ENCODE measurements at regions not wholly inside any gene's neighbourhood (a gene's known extent, or its start where the extent isn't known, plus 50 kb on each side); places are given as distances from the start of the nearest gene placed in this dataset.

DNA sequence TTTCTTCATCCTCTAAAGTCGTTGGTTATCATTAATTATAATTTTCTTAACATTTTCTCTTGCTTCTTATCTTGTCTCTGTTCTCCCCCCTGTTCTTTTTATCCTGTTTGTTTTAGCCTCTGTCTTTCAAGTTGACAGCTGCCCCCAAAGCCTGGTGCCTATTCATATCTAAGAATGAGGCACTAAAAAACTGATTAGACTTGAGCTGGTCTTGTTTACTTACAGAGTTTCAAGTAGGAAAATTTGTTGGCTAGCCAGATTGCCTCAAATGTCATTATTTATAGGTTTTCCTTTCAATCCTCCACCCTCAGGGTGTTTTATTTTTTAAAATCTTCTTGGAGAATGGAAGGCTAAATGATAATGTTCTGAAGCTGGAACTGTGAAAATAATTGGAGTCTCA lies 236.0 kb downstream of the UTP18 start:
- DNase-seq = no peak

GRCh38 chr17:51499897-51500296 lies 239.6 kb downstream of the UTP18 start:
- DNase-seq = no peak

DNA sequence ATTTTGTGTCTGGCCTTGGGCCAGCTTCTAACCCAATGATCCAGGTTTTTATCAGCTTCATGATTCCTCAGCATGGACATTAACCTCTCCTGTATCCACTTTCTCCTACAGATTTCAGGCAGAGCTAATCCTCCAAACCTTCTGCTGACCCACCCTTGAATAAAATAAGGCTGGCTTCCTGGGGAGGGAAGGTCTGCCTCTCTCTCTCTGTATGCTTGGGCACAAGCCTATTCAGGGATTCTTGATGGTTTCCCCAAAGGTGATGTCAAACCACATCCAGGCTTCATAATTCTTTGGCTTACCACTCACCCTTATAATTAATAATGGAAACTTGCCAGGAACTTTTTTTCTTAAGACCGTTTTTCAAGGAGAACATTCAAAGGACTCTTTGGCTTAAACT lies 240.1 kb downstream of the UTP18 start:
- DNase-seq = no peak

- no peak for DNase-seq
Measured at GRCh38 chr17:51505450-51505849, 245.1 kb downstream of the UTP18 start.

DNA sequence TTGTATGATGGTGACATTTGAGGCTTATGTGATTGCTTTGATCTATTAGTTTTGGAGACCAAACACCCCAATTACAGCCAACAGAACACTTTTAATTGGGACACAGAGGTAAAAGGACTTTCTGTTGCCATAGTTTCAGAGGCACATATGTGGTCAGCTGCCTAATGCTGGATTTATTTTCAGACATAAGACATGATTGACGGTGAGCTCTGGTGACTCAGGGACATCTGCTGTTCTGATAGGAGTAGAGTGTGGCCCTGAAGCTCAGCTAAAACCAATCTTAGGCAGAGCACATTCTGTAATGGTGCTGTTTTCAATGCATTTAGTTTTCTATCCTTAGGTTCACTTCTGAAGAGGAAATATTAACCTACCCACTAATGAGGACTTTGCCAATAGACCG lies 247.1 kb downstream of the UTP18 start:
- no peak for DNase-seq

- DNase-seq = no peak
Measured at GRCh38 chr17:51508048-51508447, 247.7 kb downstream of the UTP18 start.

GRCh38 chr17:51510940-51511339 lies 250.6 kb downstream of the UTP18 start:
- DNase-seq = no peak

DNA sequence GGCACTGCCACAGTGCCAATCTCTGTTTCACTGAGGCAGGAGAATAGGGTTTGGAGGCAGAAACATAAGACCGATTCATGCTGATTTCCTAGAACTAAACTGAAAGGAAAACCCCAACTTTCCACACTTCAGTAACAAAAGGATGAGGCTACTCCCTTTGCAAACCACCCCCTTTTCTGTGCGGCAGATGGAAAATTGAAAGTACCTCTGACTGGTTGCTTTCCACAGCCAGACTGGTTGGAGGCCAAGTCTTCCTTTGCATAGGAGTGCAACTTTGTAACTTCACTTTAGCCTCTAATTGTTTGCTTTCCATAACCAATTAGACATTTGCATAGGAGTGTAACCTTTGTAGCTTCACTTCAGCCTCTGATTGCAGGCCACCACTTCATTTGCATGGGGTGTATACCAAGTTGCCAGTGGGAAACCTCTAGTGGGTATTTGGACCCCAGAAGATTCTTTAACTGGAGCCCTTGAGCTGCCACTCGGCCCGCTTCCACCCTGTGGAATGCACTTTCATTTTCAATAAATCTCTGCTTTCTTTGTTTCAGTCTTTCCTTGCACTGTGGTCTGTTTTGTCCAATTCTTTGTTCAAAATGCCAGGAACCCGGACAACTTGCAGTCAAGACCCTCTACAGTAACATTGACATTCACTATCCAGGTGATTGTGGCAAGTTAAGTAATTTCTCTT lies 252.0 kb downstream of the UTP18 start:
- DNase-seq = no peak

GRCh38 chr17:51516924-51517323 lies 256.6 kb downstream of the UTP18 start:
- DNase-seq = no peak

DNA sequence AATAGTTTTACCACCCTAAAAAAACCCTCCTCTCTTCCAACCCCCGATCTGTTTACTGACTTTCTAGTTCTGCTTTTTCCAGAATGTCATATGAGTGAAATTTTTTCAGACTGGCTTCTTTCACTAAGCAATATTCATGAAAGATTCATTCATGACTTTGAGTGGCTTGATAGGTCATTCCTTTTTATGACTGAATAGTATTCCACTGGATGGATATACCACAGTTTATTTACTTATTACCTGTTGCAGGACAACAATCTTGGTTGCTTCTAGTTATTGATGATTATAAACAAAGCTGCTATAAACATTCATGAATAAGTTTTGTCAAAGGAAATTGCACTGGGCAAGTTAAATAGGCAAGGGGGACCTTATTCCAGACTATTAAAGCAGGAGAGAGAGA lies 264.2 kb downstream of the UTP18 start:
- DNase-seq = no peak

DNA sequence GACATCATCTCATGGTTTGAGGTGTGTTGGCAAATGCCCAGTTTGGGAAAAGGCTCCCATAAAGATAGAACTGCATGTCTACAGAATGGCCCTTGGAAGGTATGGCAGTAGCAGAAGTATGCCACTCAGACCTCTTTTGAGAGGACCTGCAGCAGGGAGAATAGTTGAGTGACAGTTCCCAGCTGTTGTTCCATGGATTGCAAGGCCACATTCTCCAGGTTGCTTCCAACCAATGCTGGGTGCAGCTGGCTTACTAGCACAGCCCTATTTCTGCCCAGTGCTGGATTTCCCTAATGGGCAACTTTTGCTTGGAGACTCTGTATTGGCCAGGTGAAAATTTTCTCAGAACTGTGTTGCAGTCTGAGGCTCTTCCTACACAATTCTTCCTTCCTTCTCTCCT lies 266.2 kb downstream of the UTP18 start:
- DNase-seq = no peak

GRCh38 chr17:51527225-51527982 lies 267.1 kb downstream of the UTP18 start:
- no peak for DNase-seq

- no peak for DNase-seq
Measured at GRCh38 chr17:51528111-51528510, 267.8 kb downstream of the UTP18 start.

DNA sequence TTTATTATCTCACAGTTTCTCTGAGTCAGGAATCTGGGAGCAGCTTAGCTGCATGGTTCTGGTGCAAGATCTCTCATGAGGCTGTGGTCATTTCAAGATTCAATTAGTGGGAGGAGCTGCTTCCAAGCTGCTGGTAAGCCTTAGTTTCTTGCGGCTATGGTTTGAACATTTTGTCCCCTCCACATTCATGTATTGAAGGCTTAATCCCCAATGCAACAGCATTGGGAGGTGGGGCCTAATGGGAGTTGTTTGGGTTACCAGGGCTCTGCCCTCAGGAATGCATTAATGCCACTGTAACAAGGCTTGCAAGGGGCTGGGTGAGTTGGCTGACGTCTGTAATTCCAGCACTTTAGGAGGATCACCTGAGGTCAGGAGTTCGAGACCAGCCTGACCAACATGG lies 272.9 kb downstream of the UTP18 start:
- DNase-seq = no peak

GRCh38 chr17:51533821-51534220 lies 273.5 kb downstream of the UTP18 start:
- DNase-seq = no peak

- DNase-seq = no peak
Measured at GRCh38 chr17:51536627-51537026, 276.3 kb downstream of the UTP18 start.

DNA sequence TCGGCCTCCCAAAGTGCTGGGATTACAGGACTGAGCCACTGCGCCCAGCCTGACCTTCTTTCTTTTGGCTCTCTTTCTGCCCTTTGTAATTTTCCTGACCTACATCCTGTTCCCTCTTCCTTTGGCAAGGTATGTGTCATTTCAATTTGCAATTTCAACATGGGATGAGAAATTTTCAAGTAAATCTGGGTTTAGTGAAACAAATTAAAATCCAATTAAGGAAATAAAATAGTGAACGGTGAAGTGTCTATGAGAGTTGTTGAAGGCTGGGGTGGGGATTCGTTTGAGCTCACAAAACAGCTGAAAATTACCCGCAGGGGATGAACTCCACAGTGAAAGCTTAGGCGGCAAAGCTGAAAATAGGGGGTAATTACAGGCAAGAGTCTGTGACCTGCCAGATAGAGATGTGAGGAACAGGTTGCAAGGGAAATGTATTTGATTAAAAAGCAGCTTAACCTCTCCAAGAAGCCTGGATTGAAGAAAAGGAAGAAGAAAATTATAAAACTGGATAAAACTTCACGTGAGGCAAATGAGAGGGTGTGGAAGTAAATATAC lies 277.7 kb downstream of the UTP18 start:
- DNase-seq = no peak

DNA sequence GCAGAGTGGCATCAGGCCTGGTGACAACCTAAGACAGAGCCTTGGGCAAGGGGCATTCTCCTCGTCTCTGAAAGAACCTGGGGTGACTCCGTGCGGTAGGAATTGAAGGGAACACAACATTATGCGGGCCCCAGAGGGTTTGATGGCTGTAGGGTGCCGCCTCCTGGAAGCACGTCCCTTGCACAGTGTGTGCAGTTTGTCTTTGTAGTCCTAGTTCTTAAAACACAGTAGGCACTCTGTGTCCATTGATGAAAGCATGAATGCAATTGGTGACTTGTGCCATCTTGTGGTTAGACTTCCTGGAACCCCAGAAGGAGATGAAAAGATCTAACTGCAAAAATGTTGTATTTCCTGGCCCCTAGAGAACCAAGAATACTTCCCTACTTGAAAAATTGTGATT lies 279.8 kb downstream of the UTP18 start:
- no peak for DNase-seq

GRCh38 chr17:51541215-51541614 lies 280.9 kb downstream of the UTP18 start:
- no peak for DNase-seq

- no peak for DNase-seq
Measured at GRCh38 chr17:51546114-51546513, 285.8 kb downstream of the UTP18 start.

- DNase-seq = no peak
Measured at GRCh38 chr17:51548125-51548524, 287.8 kb downstream of the UTP18 start.

DNA sequence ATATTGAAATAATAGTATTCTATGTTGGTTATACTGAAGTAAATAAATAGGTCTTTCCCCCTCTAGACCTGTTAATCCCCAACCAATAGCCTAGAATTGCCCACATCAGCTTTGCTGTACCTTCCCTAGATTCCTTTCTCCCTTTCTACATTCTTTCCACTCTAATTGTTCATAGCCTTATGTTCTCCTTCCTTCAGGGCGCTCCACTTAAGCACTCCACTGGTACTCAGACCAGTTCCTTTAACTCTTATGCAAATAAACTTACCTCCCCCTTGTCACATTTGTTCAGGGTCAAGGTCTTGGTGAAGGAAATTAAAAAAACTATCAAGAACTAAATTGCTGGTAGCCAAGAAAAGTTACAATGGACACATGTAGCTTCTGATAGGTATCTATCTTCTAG lies 294.8 kb downstream of the UTP18 start:
- no peak for DNase-seq

DNA sequence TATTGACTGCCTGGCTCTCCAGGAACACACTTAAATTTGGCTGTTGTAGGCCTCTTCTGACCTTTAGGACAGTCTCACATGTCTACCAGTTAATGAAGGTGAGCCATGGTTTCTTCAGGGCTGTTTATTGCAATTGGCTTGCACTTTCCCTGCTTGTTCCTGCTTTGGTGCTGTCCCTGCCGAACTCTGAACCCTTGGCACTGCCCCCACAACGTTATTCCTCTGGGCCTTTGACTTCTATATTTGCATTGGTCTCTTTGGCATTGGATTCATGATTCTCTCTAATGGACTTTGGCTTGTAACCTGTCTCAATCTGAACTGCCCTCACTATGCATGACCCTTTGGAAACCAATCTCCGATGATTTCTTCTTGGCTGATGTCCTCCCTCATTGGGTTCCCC lies 299.4 kb downstream of the UTP18 start:
- DNase-seq = no peak

GRCh38 chr17:51560398-51560797 lies 300.1 kb downstream of the UTP18 start:
- no peak for DNase-seq

DNA sequence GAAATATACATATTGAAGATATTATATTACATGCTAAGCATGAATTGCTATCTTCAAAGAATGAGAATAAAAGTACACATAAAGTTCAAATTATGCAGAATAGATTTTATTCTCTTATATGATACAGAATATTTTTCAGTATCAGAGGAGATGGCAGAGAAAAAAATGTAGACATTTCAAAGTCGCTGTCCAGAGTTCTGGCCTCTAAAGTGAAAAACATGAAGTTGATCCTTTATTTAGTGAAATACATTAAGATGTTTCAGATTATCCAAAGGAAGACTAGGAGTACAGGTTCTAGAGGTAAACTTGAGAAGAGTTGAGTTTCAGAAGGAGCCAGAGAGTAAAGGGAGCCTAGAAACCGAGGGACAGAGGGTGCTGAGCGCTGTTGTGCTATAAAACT lies 303.6 kb downstream of the UTP18 start:
- DNase-seq = no peak

Measured in activated naive CD4-positive, alpha-beta T cell treated with Interleukin-2 at 50 U/mL for 16 hours (primary cell).